Upper lobe of right lung (tissue), 1 donor: ENCODE measurements at regions not wholly inside any gene's neighbourhood (a gene's known extent, or its start where the extent isn't known, plus 50 kb on each side); places are given as distances from the start of the nearest gene placed in this dataset.

Source experiments
- ATAC-seq: fragments of 200-7000 bp; cut with Tn5 transposase; one replicate; pipeline ENCODE4 v1.9.1; 2020; ENCODE audit warnings: mild to moderate bottlenecking, moderate library complexity
- DNase-seq: peaks from one replicate; pipeline ENCODE4 v3.0.0-alpha.2; 2020
- H3K27ac ChIP-seq: fragments of 200-600 bp; one replicate; pipeline ENCODE4 v1.8.0; 2022
- H3K27me3 ChIP-seq: fragments of 200-600 bp; one replicate; pipeline ENCODE4 v1.8.0; 2022; ENCODE audit warnings: mild to moderate bottlenecking
- H3K36me3 ChIP-seq: fragments of 200-600 bp; one replicate; pipeline ENCODE4 v1.8.0; 2022
- H3K4me1 ChIP-seq: fragments of 200-600 bp; one replicate; pipeline ENCODE4 v1.8.0; 2022
- H3K4me3 ChIP-seq: fragments of 200-600 bp; one replicate; pipeline ENCODE4 v1.8.0; 2022; ENCODE audit warnings: mild to moderate bottlenecking
- H3K9me3 ChIP-seq: fragments of 200-600 bp; one replicate; pipeline ENCODE4 v1.8.0; 2022
- intact Hi-C: fragments of 100-400 bp; cut with DNase I; formaldehyde crosslinking; loops from one replicate; pipeline ENCODE4 v1.11.0; 2022
- TF ChIP-seq, protein P1 (sequence below): fragments of 200-600 bp; IDR thresholded peaks from one replicate; pipeline ENCODE4 v1.8.0; 2022; ENCODE audit warnings: antibody characterized with exemption
- donor health status: DM: no; HTN: yes; CAD: no; lungs with severe emphysema.

DNA sequence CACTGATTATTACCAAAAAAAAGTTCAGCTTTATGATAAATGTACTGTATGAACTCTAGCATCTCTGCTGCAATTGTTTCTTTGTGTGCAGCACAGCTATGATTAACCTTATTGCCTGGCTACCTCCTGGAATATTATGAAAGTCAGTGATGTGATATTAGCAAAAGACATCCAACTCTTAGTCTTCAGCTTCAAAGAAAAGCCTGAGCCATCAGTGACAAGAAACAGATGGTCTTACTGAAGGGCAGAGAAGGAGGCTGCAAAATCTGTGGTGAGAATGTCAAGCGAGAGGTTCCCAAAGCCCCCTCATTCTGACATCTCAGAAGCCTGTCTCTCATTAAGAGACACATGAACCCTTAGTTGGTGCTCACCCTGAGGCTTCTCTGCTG lies 89.4 kb upstream of the TNFAIP3 start:
- TF ChIP-seq, protein P1, sequence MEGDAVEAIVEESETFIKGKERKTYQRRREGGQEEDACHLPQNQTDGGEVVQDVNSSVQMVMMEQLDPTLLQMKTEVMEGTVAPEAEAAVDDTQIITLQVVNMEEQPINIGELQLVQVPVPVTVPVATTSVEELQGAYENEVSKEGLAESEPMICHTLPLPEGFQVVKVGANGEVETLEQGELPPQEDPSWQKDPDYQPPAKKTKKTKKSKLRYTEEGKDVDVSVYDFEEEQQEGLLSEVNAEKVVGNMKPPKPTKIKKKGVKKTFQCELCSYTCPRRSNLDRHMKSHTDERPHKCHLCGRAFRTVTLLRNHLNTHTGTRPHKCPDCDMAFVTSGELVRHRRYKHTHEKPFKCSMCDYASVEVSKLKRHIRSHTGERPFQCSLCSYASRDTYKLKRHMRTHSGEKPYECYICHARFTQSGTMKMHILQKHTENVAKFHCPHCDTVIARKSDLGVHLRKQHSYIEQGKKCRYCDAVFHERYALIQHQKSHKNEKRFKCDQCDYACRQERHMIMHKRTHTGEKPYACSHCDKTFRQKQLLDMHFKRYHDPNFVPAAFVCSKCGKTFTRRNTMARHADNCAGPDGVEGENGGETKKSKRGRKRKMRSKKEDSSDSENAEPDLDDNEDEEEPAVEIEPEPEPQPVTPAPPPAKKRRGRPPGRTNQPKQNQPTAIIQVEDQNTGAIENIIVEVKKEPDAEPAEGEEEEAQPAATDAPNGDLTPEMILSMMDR: no peak
- peaks cover 5% of the 10 kb centered on the region for H3K4me1 ChIP-seq
- ATAC-seq: no peak
- H3K9me3 ChIP-seq: no peaks in the 10 kb centered on the region
- no peak overlapping the region for H3K27ac ChIP-seq
- H3K4me3 ChIP-seq: no peak overlapping the region
- H3K36me3 ChIP-seq: no peaks in the 10 kb centered on the region
- no peak for DNase-seq
- intact Hi-C loops: no loop called here
- H3K27me3 ChIP-seq: no peaks in the 10 kb centered on the region

DNA sequence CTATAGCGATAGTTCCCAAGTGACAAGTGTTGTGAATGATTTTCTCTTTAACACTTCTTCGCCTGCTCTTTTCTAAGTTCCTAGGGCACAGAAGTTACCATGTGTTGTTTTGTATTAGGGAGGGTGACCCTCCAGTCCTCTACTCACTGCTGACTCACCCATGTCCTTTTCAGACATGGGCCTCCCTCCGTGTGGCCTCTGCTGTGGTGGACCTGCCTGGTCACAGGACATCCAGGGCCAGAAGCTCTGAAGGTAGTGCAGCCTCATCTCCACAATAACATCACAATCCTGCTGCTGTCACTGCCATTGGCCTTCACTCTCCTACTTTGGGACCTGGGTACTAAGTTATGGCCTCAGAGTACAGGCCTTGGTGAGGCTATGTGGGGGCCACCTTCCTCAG lies 87.1 kb upstream of the TNFAIP3 start:
- DNase-seq (no peak), ATAC-seq (no peak)
- H3K4me3 ChIP-seq: no peak overlapping the region
- H3K36me3 ChIP-seq: no peaks in the 10 kb centered on the region
- TF ChIP-seq, protein P1: no peak
- intact Hi-C loops: no loop called here
- H3K9me3 ChIP-seq: no peaks in the 10 kb centered on the region
- H3K27me3 ChIP-seq: no peaks in the 10 kb centered on the region
- H3K27ac ChIP-seq: no peak overlapping the region
- H3K4me1 ChIP-seq: peaks cover 5% of the 10 kb centered on the region

DNA sequence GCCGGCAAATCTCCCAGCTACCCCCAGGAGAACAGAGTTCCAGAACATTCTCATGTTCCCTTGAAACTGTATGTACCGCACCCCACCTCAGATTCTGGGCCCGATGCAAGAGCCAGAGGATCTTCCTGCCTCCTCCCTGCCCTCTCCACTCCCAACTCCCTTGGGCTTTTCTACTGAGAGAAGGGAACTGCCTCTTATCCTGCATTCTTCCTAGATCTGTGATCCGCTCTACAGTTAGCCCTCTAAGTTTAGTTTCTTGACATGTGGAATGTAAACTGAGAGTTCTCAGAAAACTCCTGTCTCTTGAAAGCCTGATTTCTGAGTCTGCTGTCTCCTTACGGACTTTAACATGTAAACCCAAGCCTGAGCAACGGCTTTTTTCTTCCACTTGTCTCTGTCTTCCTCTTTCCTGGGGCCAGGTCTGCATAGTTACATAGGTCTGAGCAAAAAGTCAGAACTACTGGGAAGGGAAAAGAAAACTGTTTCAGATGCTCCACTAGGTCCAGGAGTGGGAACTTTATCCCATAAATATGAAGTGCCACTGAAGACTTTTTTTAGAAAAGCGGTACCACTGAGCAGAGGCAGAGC lies 86.5 kb upstream of the TNFAIP3 start:
- intact Hi-C loops: no loop called here
- TF ChIP-seq, protein P1: no peak
- H3K27ac ChIP-seq: no peak overlapping the region
- no peaks in the 10 kb centered on the region for H3K9me3 ChIP-seq
- DNase-seq: no peak
- H3K4me1 ChIP-seq: peaks cover 5% of the 10 kb centered on the region
- no peaks in the 10 kb centered on the region for H3K36me3 ChIP-seq
- no peak overlapping the region for H3K4me3 ChIP-seq
- no peak for ATAC-seq
- no peaks in the 10 kb centered on the region for H3K27me3 ChIP-seq

DNA sequence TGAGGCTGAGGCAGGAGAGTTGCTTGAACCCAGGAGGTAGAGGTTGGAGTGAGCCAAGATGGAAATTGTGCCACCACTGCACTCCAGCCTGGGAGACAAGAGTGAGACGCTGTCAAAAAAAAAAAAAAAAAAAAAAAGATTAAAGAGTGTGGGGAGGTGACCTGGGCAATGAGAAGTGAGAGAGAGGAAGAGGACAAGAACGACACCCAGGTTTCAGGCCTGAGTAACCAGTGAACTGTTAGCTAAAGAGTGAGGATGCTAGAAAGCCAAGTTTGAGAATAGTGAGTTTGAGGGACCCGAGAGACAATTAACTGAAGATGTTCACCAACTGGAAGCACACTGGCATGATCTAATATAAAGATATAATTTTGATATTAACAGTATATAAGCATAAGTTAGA lies 85.4 kb upstream of the TNFAIP3 start:
- no peaks in the 10 kb centered on the region for H3K9me3 ChIP-seq
- DNase-seq (no peak), ATAC-seq (no peak)
- TF ChIP-seq, protein P1: no peak
- intact Hi-C loops: no loop called here
- H3K4me1 ChIP-seq: peaks cover 5% of the 10 kb centered on the region
- no peak overlapping the region for H3K27ac ChIP-seq
- H3K4me3 ChIP-seq: no peak overlapping the region
- H3K27me3 ChIP-seq: no peaks in the 10 kb centered on the region
- H3K36me3 ChIP-seq: no peaks in the 10 kb centered on the region

DNA sequence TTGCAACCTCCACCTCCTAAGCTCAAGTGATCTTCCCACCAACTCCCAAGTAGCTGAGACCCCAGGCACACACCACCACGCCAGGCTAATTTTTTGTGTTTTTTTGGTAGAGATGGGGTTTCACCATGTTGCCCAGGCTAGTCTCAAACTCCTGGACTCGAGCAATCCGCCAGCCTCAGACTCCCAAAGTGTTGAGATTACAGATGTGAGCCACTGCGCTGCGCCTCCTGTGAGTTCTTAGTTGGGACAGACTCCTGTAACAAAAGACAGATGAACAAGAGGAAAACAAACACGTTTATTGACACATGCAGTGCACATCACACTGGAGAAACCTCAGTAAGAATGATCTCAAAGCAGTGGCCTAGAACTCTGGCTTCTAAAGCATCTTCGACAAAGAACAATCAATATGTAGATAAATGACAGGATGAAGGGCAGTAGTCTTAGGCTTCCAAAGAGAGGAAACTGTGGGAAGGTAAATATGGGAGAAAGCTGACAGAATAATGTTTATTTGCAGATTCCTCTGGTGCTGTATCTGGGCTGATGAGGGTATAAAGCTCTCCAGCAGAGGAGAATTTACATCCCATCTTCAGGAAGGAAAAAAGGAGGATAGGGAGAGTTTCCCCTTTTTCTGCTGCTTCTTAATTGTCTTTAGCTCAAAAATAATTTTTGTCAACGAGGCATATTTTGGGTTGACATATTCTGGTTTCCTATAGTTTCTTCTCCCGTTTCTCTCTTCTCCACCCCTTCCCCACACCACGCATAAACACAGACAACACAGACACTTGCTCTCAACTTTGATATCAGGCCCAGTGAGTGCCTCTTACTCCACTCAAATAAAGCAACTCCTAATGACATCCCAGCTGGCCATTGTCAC lies 84.7 kb upstream of the TNFAIP3 start:
- H3K9me3 ChIP-seq: no peaks in the 10 kb centered on the region
- H3K4me1 ChIP-seq: peaks cover 2% of the 10 kb centered on the region
- TF ChIP-seq, protein P1: no peak
- intact Hi-C loops: no loop called here
- no peaks in the 10 kb centered on the region for H3K36me3 ChIP-seq
- H3K27ac ChIP-seq: no peak overlapping the region
- no peak overlapping the region for H3K4me3 ChIP-seq
- DNase-seq: no peak
- ATAC-seq: no peak
- no peaks in the 10 kb centered on the region for H3K27me3 ChIP-seq
